ENCODE measurements at regions not wholly inside any gene's neighbourhood (a gene's known extent, or its start where the extent isn't known, plus 50 kb on each side); places are given as distances from the start of the nearest gene placed in this dataset.

DNA sequence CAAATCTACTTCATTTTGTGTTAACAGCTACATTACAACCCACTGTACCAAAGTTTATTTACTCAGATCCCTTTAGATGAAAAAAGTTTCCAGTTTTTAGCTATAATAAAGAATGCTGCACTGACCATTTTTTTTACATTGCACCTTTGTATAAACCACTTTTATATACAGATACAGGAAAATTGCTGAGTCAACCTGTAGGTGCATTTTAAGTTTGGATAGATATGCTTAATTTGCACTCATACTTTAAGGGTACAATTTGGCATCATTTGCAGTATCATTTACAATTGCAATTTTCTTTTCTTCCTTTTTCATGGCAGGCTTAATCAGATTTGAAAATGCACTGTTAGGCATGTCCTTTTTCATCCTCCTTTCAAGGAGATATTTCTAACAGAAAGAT is 257.8 kb upstream of the LMO3 start:
- TF ChIP-seq, protein P1, sequence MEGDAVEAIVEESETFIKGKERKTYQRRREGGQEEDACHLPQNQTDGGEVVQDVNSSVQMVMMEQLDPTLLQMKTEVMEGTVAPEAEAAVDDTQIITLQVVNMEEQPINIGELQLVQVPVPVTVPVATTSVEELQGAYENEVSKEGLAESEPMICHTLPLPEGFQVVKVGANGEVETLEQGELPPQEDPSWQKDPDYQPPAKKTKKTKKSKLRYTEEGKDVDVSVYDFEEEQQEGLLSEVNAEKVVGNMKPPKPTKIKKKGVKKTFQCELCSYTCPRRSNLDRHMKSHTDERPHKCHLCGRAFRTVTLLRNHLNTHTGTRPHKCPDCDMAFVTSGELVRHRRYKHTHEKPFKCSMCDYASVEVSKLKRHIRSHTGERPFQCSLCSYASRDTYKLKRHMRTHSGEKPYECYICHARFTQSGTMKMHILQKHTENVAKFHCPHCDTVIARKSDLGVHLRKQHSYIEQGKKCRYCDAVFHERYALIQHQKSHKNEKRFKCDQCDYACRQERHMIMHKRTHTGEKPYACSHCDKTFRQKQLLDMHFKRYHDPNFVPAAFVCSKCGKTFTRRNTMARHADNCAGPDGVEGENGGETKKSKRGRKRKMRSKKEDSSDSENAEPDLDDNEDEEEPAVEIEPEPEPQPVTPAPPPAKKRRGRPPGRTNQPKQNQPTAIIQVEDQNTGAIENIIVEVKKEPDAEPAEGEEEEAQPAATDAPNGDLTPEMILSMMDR (IDR thresholded peaks at IDR 0.05): no peak
- TF ChIP-seq POLR2A (IDR thresholded peaks at IDR 0.05; ENCODE audit: low read depth) (no peak), POLR2AphosphoS5 (IDR thresholded peaks at IDR 0.05) (no peak), EP300 (IDR thresholded peaks at IDR 0.05) (no peak)
